Progenitor cell of endocrine pancreas (in vitro differentiated cells): ENCODE measurements at regions not wholly inside any gene's neighbourhood (a gene's known extent, or its start where the extent isn't known, plus 50 kb on each side); places are given as distances from the start of the nearest gene placed in this dataset.

Experiments used
- DNase-seq: peaks from one replicate; pipeline ENCODE4 v3.0.0; 2021; ENCODE audit warnings: low spot score; ENCODE audit not compliant: unreplicated experiment
- H3K27ac Mint-ChIP-seq: 2 replicates; pipeline ENCODE4 v1.8.0; 2021; ENCODE audit warnings: mild to moderate bottlenecking, moderate library complexity, mixed read lengths
- H3K27me3 Mint-ChIP-seq: 2 replicates; pipeline ENCODE4 v1.8.0; 2021; ENCODE audit warnings: mixed read lengths
- H3K36me3 Mint-ChIP-seq: 2 replicates; pipeline ENCODE4 v1.8.0; 2022; ENCODE audit warnings: mixed read lengths; ENCODE audit not compliant: insufficient read depth
- H3K4me1 Mint-ChIP-seq: 2 replicates; pipeline ENCODE4 v1.8.0; 2021; ENCODE audit warnings: low read depth, mixed read lengths
- H3K4me3 Mint-ChIP-seq: 2 replicates; pipeline ENCODE4 v1.8.0; 2021; ENCODE audit warnings: low read depth, mild to moderate bottlenecking, moderate library complexity, mixed read lengths
- H3K9me3 Mint-ChIP-seq: 2 replicates; pipeline ENCODE4 v1.8.0; 2021; ENCODE audit warnings: low read depth, mixed read lengths
- TF ChIP-seq, protein P1 (sequence below): fragments of 200-600 bp; sonication (generic); IDR thresholded peaks from one replicate; pipeline ENCODE4 v1.5.0; 2021; ENCODE audit warnings: antibody characterized with exemption, mild to moderate bottlenecking; ENCODE audit not compliant: unreplicated experiment

DNA sequence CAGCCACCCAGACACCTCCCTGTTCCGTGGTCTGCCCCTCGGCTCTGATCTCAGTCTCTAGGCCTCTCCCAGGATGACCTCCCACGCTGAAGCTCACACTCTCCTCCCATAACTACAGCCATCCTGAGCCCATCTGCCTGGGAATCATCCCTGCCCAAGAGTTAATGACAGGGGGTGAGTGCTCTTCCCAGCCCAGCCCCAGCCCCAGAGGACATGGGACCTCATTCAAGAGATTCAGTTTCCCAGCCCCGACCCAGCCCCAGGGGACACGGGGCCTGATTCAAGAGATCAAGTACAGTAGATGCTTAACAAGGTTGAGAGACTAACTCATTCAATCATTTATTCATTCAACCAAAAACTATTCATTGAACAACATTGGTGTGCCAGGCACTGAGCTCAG lies 272.0 kb downstream of the XXYLT1 start:
- Mint-ChIP-seq H3K9me3 (no peaks in the 10 kb centered on the region), H3K4me3 (no peak overlapping the region), H3K27me3 (peaks cover 35% of the 10 kb centered on the region), H3K27ac (no peak overlapping the region), H3K4me1 (peaks cover 13% of the 10 kb centered on the region), H3K36me3 (no peaks in the 10 kb centered on the region)
- no peak for DNase-seq
- TF ChIP-seq, protein P1, sequence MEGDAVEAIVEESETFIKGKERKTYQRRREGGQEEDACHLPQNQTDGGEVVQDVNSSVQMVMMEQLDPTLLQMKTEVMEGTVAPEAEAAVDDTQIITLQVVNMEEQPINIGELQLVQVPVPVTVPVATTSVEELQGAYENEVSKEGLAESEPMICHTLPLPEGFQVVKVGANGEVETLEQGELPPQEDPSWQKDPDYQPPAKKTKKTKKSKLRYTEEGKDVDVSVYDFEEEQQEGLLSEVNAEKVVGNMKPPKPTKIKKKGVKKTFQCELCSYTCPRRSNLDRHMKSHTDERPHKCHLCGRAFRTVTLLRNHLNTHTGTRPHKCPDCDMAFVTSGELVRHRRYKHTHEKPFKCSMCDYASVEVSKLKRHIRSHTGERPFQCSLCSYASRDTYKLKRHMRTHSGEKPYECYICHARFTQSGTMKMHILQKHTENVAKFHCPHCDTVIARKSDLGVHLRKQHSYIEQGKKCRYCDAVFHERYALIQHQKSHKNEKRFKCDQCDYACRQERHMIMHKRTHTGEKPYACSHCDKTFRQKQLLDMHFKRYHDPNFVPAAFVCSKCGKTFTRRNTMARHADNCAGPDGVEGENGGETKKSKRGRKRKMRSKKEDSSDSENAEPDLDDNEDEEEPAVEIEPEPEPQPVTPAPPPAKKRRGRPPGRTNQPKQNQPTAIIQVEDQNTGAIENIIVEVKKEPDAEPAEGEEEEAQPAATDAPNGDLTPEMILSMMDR: no peak

DNA sequence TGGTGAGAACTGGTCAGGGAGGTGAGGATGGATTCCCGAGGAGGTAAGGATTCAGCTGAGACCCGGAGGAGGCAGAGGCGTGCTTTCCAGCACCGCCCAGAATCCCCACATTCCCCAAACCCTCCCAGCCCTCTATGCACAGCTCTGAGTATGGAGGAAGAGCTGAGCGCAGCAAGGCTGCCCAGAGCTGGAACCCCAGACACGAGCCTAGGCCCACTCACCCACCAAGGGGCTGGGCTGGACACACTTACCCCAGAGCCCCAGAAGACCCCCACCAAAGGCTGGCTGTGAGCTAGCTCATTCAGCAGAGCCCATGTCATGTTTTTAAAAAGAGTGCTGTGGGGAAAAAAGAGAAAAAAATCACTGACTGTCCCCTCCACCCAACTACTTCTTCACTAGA lies 271.5 kb downstream of the XXYLT1 start:
- no peak overlapping the region for H3K4me3 Mint-ChIP-seq
- H3K36me3 Mint-ChIP-seq: no peaks in the 10 kb centered on the region
- H3K9me3 Mint-ChIP-seq: no peaks in the 10 kb centered on the region
- DNase-seq: no peak
- H3K4me1 Mint-ChIP-seq: peaks cover 13% of the 10 kb centered on the region
- TF ChIP-seq, protein P1: no peak
- H3K27me3 Mint-ChIP-seq: peaks cover 36% of the 10 kb centered on the region
- H3K27ac Mint-ChIP-seq: no peak overlapping the region

DNA sequence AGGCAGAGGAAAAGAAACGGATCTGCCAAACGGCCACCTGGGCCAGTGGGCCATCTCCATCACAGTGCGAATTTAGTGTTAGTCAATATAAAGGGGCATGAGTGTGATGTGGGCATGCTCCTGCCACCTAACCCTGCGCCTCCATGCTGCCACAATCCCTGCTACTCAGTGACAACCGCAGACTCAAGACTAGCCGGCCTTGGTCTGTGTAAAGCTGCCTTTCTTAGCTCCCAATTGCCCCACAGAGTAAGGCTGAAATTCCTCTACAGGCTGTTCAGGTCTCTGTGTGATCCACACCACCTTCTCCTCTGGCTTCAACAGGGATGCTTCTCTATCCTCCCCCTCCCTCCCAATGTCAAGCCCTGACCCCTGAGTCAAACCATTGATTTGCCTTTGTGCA lies 269.7 kb downstream of the XXYLT1 start:
- Mint-ChIP-seq H3K4me1 (peaks cover 13% of the 10 kb centered on the region), H3K27ac (no peak overlapping the region), H3K9me3 (no peaks in the 10 kb centered on the region), H3K4me3 (no peak overlapping the region), H3K36me3 (no peaks in the 10 kb centered on the region), H3K27me3 (peaks cover 24% of the 10 kb centered on the region)
- DNase-seq: no peak
- TF ChIP-seq, protein P1: no peak

DNA sequence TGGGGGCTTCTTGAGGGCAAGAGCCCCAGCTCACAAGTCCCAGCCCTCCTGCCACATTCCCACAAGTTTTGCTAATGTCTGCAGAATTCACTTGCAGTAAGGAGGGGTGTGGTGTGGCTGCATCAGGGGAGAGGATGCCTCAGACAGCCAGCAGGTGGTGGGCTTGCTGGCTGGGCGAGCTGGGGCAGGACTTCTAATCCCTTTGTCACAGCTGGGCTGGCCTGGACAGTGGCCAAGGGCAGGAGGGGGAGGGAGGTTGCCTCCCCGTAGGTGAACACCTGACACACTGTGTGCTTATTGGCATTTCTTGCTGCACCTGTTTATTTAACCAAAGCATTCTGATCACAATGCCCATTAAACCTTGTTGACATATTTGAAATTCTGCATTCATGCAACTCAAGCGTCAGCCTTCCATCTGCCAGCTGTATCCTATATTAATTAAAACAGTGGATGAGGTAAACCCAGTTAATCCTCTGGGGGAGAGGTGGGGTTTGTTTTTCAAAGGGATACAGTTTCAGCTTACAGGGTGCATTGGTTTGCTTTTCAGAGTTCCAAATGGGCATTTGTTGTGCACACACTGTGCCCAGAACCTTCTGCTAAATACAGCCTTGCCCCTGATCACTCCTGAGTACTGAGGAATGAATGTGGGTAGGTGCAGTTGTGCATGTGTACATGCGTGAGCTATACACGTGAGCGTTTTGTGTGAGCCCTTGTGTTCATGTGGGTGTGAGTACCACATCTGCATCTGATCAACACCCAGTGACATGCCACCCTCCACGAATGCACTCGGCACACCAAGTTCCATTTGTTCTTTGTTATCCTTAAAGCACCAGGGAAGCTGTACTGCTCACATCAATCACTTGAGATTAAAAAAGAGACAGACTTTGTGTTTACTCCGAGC lies 268.7 kb downstream of the XXYLT1 start:
- no peak for DNase-seq
- Mint-ChIP-seq H3K9me3 (no peaks in the 10 kb centered on the region), H3K27me3 (peaks cover 23% of the 10 kb centered on the region), H3K4me1 (peaks cover 13% of the 10 kb centered on the region), H3K4me3 (no peak overlapping the region), H3K27ac (no peak overlapping the region), H3K36me3 (no peaks in the 10 kb centered on the region)
- TF ChIP-seq, protein P1: peak; percentile 64

DNA sequence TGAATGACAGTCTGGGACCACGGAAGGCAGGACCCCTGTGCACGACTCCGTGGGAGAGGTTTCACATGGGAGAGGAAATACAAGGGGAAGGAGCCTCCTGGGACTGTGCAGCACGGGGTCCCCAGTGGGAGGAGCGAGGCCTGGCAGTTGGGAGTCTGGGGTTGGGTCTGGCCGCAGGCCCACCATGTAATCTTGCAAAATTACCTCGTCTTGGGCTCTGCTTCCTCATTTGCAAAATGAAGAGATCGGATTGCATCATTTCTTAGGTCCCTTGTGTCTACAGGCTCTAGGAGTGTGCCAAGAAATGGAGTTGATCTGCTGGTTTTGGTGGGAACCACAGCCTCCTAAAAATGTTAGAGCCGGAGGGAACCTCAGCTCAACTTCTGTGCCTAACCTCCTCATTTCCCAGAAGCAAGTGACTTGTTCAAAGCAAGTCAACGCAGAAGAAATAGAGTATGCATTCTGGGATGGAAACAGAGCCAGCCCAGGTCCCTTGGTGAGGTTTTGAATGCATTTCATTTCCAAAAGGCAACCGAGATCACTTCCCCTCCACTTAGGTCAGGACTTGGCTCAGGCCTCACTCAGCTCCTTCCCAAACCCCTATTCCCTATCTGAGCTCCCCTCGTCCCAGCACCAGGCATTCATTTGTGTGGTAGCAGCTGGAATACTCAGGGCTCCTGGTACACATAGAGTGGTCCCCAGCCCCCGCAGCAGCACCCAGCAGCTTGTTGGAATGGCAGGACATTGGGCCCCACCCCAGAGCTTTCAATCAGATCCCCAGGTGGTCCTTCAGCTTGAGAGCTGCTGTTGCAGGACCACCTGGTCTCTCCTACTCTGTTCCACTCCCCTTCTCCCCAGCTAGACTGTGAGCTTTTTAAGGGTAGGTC lies 267.7 kb downstream of the XXYLT1 start:
- H3K4me1 Mint-ChIP-seq: peaks cover 13% of the 10 kb centered on the region
- no peaks in the 10 kb centered on the region for H3K9me3 Mint-ChIP-seq
- no peak for DNase-seq
- peaks cover 33% of the 10 kb centered on the region for H3K27me3 Mint-ChIP-seq
- no peak overlapping the region for H3K4me3 Mint-ChIP-seq
- H3K27ac Mint-ChIP-seq: no peak overlapping the region
- TF ChIP-seq, protein P1: no peak
- no peaks in the 10 kb centered on the region for H3K36me3 Mint-ChIP-seq
